ENCODE measurements at regions not wholly inside any gene's neighbourhood (a gene's known extent, or its start where the extent isn't known, plus 50 kb on each side); places are given as distances from the start of the nearest gene placed in this dataset.

- no peak for DNase-seq (ENCODE audit: extremely low read depth, low read depth)
- TF ChIP-seq CTCF (IDR thresholded peaks at IDR 0.05; ENCODE audit: low read depth, low read length): no peak
These were observed 324.0 kb downstream of the TBL1XR1 start for GRCh38 chr3:176873261-176873660.

- peak; percentile 12 for DNase-seq (ENCODE audit: extremely low read depth, low read depth)
- peak; percentile 81 for TF ChIP-seq CTCF (IDR thresholded peaks at IDR 0.05; ENCODE audit: low read depth, low read length)
These were observed 324.5 kb downstream of the TBL1XR1 start for GRCh38 chr3:176872771-176873209.

GRCh38 chr3:176870451-176870850 is 326.8 kb downstream of the TBL1XR1 start:
- TF ChIP-seq CTCF (IDR thresholded peaks at IDR 0.05; ENCODE audit: low read depth, low read length): no peak
- DNase-seq (ENCODE audit: extremely low read depth, low read depth): no peak

- DNase-seq (ENCODE audit: extremely low read depth, low read depth): no peak
- no peak for TF ChIP-seq CTCF (IDR thresholded peaks at IDR 0.05; ENCODE audit: low read depth, low read length)
These were observed 329.3 kb downstream of the TBL1XR1 start for GRCh38 chr3:176867681-176868663.

DNA sequence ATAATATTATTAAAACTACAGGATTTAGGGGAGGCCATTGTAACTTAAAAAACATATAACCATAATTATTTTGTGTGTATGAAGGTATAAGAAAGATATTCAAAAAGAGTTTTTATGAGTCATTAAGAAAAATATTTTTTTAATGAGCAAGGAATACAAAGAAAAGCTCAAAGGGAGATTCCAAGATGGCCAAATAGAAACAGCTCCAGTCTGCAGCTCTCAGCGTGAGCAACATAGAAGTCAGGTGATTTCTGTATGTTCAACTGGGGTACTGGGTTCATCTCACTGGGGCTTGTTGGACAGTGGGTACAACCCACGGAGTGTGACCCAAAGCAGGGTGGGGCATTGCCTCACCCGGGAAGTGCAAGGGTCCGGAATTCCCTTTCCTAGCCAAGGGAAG is 336.1 kb downstream of the TBL1XR1 start:
- no peak for DNase-seq (ENCODE audit: extremely low read depth, low read depth)
- no peak for TF ChIP-seq CTCF (IDR thresholded peaks at IDR 0.05; ENCODE audit: low read depth, low read length)

- TF ChIP-seq CTCF (IDR thresholded peaks at IDR 0.05; ENCODE audit: low read depth, low read length): no peak
- no peak for DNase-seq (ENCODE audit: extremely low read depth, low read depth)
These were observed 340.6 kb downstream of the TBL1XR1 start for GRCh38 chr3:176856721-176857120.

DNA sequence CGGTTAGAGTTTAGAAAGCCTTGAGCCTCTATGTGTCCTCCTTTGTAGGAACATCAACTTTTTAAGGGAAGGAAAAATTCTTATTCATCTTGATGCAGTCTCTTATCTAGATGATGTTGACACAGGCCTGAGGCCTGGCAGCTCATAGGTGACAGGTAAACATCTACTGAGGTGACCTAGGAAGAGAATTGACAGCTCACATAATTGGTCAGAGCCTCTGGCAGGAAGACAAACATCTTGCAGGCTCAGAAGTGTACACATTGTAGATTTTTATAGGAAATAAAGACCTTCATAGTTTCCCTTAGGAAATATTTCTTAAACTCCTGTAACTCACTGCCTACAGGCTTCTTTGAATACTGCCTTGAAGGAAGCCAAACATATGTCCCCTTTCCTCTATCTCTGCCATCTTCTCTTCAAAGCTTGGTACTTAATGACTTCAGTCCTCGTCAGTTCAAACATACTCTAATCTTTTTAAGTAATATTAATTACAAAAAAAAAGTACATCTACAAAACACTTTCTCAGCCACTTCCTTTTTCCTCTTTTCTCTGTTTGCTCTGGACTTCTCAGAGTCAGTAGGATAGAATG is 341.3 kb downstream of the TBL1XR1 start:
- TF ChIP-seq CTCF (IDR thresholded peaks at IDR 0.05; ENCODE audit: low read depth, low read length): no peak
- DNase-seq (ENCODE audit: extremely low read depth, low read depth): no peak

Data from AG09319 (cell line).